Pancreas (tissue), 10 donors: ENCODE measurements at regions not wholly inside any gene's neighbourhood (a gene's known extent, or its start where the extent isn't known, plus 50 kb on each side); places are given as distances from the start of the nearest gene placed in this dataset.
"Not testable (repeated sequence)": the region's sequence is repeated elsewhere in the genome, so short reads cannot be mapped to it uniquely, and the experiment has no call there.

Source experiments
- ATAC-seq, 4 donors: fragments of 200-7000 bp; cut with Tn5 transposase; one replicate each; pipeline versions ENCODE4 v1.8.0 to v1.9.1; 2020; ENCODE audit warnings: mild to moderate bottlenecking in 4 of 4, moderate library complexity in 4 of 4
- DNase-seq, 6 donors: peaks; one replicate each; pipeline ENCODE4 v3.0.0-alpha.2; 2020
- FAIRE-seq: peaks from 2 replicates; lab custom pipeline; 2012; peaks lifted over from hg19 to GRCh38; lab: Jason Lieb, UNC
- H3K27ac ChIP-seq, 4 donors: fragments of 200-600 bp; sonication (generic); 1 replicate in 3 of 4; 2 replicates in 1 of 4; pipeline versions ENCODE4 v1.5.0 to v1.8.0; 2020
- H3K27me3 ChIP-seq, 4 donors: fragments of 200-600 bp; one replicate each; pipeline ENCODE4 v1.8.0; 2021
- H3K36me3 ChIP-seq, 3 donors: fragments of 200-600 bp; sonication (generic) in 1 of 3; one replicate each; pipeline versions ENCODE4 v1.5.0 to v1.8.0; 2020 to 2021
- H3K4me1 ChIP-seq, 3 donors: fragments of 200-600 bp; one replicate each; pipeline ENCODE4 v1.8.0; 2021
- H3K4me3 ChIP-seq, 4 donors: fragments of 200-600 bp; sonication (generic) in 2 of 4; one replicate each; pipeline versions ENCODE4 v1.5.0 to v1.8.0; 2020 to 2021
- H3K9me3 ChIP-seq, 4 donors: fragments of 200-600 bp; one replicate each; pipeline ENCODE4 v1.8.0; 2021
- WGBS, 2 donors: extraction: QIAGEN DNeasy Blood & Tissue Kit; methylation state at CpG; one replicate each; pipeline ENCODE4 v1.1.7; 2013; 5-methylcytosine and 5-hydroxymethylcytosine counted together
- intact Hi-C, 3 donors: fragments of 100-400 bp; cut with DNase I; formaldehyde crosslinking; loops; one replicate each; pipeline versions ENCODE4 v1.11.1 to v1.14.2; 2022
- TF ChIP-seq, protein P1 (sequence below), 4 donors: fragments of 200-600 bp; sonication (generic) in 3 of 4; IDR thresholded peaks; one replicate each; pipeline versions ENCODE4 v1.5.0 to v1.8.0; 2021; ENCODE audit warnings: antibody characterized with exemption in 4 of 4
- donor health status: healthy with polysubstance abuse.
- donor health status: DM: no; HTN: no; CAD: no; lungs with moderate emphysema.
- donor health status: DM: no; HTN: no; CAD: no.
- donor health status: control.
- donor health status: control.
- donor health status: Bipolar disorder and iron deficiency.
- donor health status: DM: yes; HTN: yes; CAD: no.
- donor health status: DM: no; HTN: no; CAD: no.
- donor health status: DM: no; HTN: no; CAD: no.
- donor health status: DM: yes; HTN: yes; CAD: no.

- no peaks in the 10 kb centered on the region for H3K36me3 ChIP-seq
- DNase-seq (no peak), FAIRE-seq (no peak), ATAC-seq (no peak)
- TF ChIP-seq, protein P1, sequence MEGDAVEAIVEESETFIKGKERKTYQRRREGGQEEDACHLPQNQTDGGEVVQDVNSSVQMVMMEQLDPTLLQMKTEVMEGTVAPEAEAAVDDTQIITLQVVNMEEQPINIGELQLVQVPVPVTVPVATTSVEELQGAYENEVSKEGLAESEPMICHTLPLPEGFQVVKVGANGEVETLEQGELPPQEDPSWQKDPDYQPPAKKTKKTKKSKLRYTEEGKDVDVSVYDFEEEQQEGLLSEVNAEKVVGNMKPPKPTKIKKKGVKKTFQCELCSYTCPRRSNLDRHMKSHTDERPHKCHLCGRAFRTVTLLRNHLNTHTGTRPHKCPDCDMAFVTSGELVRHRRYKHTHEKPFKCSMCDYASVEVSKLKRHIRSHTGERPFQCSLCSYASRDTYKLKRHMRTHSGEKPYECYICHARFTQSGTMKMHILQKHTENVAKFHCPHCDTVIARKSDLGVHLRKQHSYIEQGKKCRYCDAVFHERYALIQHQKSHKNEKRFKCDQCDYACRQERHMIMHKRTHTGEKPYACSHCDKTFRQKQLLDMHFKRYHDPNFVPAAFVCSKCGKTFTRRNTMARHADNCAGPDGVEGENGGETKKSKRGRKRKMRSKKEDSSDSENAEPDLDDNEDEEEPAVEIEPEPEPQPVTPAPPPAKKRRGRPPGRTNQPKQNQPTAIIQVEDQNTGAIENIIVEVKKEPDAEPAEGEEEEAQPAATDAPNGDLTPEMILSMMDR (IDR thresholded peaks at IDR 0.05) = no peak
- no peaks in the 10 kb centered on the region for H3K4me1 ChIP-seq
- H3K4me3 ChIP-seq = no peak overlapping the region
- WGBS, 2 donors = 55% methylated on average over 4 of the region's 4 CpGs; no CpG with 5 or more reads in 1 of the 2 donors
- intact Hi-C loops = no loop called here
- no peak overlapping the region for H3K27ac ChIP-seq
- H3K9me3 ChIP-seq = no peaks in the 10 kb centered on the region
- peaks cover 0 to 3% (median 0%) of the 10 kb centered on the region in 4 donors for H3K27me3 ChIP-seq
Observed at GRCh38 chr3:193165431-193166120, 75.4 kb upstream of the PLAAT1 start.

- peaks cover 0 to 3% (median 0%) of the 10 kb centered on the region in 4 donors for H3K27me3 ChIP-seq
- WGBS, 2 donors = 25 to 39% methylated on average over 3 of the region's 3 CpGs
- no peak overlapping the region for H3K4me3 ChIP-seq
- TF ChIP-seq, protein P1 (IDR thresholded peaks at IDR 0.05) = no peak
- no peak for FAIRE-seq
- DNase-seq = no peak
- no peak overlapping the region for H3K27ac ChIP-seq
- intact Hi-C loops = no loop called here
- H3K9me3 ChIP-seq = no peaks in the 10 kb centered on the region
- no peaks in the 10 kb centered on the region for H3K4me1 ChIP-seq
- ATAC-seq = no peak
- no peaks in the 10 kb centered on the region for H3K36me3 ChIP-seq
Observed at GRCh38 chr3:193168931-193169330, 72.1 kb upstream of the PLAAT1 start.

GRCh38 chr3:193174140-193174539 lies 66.9 kb upstream of the PLAAT1 start:
- DNase-seq (no peak), ATAC-seq (no peak), FAIRE-seq (no peak)
- 94 to 95% methylated on average over 1 of the region's 1 CpG for WGBS, 2 donors
- intact Hi-C loops = no loop called here
- no peak overlapping the region for H3K27ac ChIP-seq
- no peaks in the 10 kb centered on the region for H3K36me3 ChIP-seq
- no peaks in the 10 kb centered on the region for H3K9me3 ChIP-seq
- H3K27me3 ChIP-seq = peaks cover 0 to 3% (median 0%) of the 10 kb centered on the region in 4 donors
- no peaks in the 10 kb centered on the region for H3K4me1 ChIP-seq
- no peak overlapping the region for H3K4me3 ChIP-seq
- TF ChIP-seq, protein P1 (IDR thresholded peaks at IDR 0.05) = no peak

DNA sequence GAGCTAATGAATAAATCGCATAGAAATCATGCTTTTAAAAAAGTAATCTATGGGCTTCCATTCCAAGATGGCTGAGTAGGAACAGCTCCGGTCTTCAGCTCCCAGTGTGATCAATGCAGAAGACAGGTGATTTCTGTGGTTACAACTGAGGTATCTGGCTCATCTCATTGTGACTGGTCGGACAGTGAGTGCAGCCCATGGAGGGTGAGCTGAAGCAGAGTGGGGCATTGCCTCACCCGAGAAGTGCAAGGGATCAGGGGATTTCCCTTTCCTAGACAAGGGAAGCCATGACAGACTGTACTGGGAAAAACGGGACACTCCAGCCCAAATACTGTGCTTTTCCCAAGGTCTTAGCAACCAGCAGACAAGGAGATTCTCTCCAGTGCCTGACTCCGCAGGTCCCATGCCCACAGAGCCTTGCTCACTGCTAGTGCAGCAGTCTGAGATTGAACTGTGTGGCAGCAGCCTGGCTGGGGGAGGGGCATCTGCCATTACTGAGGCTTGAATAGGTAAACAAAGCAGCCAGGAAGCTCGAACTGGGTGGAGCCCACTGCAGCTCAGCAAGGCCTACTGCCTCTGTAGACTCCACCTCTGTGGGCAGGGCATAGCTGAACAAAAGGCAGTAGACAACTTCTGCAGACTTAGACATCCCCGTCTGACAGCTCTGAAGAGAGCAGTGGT lies 61.5 kb upstream of the PLAAT1 start:
- H3K27ac ChIP-seq, H3K36me3 ChIP-seq, FAIRE-seq, ATAC-seq, H3K27me3 ChIP-seq, intact Hi-C loops, DNase-seq, H3K9me3 ChIP-seq, H3K4me3 ChIP-seq, H3K4me1 ChIP-seq: not testable (repeated sequence)
- WGBS, 2 donors = 64 to 72% methylated on average over 8 of the region's 8 CpGs

- FAIRE-seq = no peak
Observed at GRCh38 chr3:193187070-193187722, 53.8 kb upstream of the PLAAT1 start.

More at GRCh38 chr3:193187070-193187722, 53.8 kb upstream of the PLAAT1 start:
- no peak overlapping the region for H3K4me3 ChIP-seq
- DNase-seq = no peak
- 49 to 52% methylated on average over 6 of the region's 6 CpGs for WGBS, 2 donors
- no peaks in the 10 kb centered on the region for H3K36me3 ChIP-seq
- no peaks in the 10 kb centered on the region for H3K4me1 ChIP-seq
- no peak overlapping the region for H3K27ac ChIP-seq
- no peak for ATAC-seq
- no peaks in the 10 kb centered on the region for H3K27me3 ChIP-seq
- TF ChIP-seq, protein P1 (IDR thresholded peaks at IDR 0.05) = no peak
- intact Hi-C loops = no loop called here
- H3K9me3 ChIP-seq = no peaks in the 10 kb centered on the region
